HEK293 (cell line): ENCODE measurements at regions not wholly inside any gene's neighbourhood (a gene's known extent, or its start where the extent isn't known, plus 50 kb on each side); places are given as distances from the start of the nearest gene placed in this dataset.

Experiments used
- CTCF ChIA-PET: fragments of 350-600 bp; formaldehyde crosslinking; extraction: SDS; loops from one replicate; lab custom pipeline; 2021; ENCODE audit warnings: antibody characterized with exemption; lab: Yijun Ruan, JAX
- POLR2A ChIA-PET: fragments of 300-600 bp; formaldehyde crosslinking; extraction: SDS; loops from one replicate; lab custom pipeline; 2020; ENCODE audit warnings: antibody characterized with exemption, inconsistent platforms; lab: Yijun Ruan, JAX
- H3K27ac ChIP-seq: fragments of 200-500 bp; sonication (Bioruptor generic); 2 replicates; pipeline ENCODE4 v1.5.1; 2014; ENCODE audit warnings: low read depth, low read length, control low read depth, inconsistent platforms; ENCODE audit errors: extremely low read depth
- H3K36me3 ChIP-seq, 2 experiments: fragments of 200-500 bp in 1 of 2; sonication (Bioruptor generic) in 1 of 2; 1 replicate in 1 of 2; 2 replicates in 1 of 2; pipeline ENCODE4 v1.5.1; 2014 to 2017; ENCODE audit warnings: inconsistent platforms in 2 of 2, low read length in 2 of 2; ENCODE audit not compliant: control insufficient read depth in 2 of 2, insufficient read depth in 1 of 2
- H3K4me1 ChIP-seq: fragments of 200-500 bp; sonication (Bioruptor generic); 2 replicates; pipeline ENCODE4 v1.5.1; 2014; ENCODE audit warnings: mild to moderate bottlenecking, low read length, inconsistent platforms; ENCODE audit not compliant: control insufficient read depth, insufficient read depth
- H3K4me3 ChIP-seq: 2 replicates; pipeline ENCODE4 v1.5.1; 2011; ENCODE audit warnings: low read depth, mild to moderate bottlenecking, control low read depth, low read length, moderate library complexity
- H3K9me3 ChIP-seq: fragments of 200-500 bp; sonication (Bioruptor generic); 2 replicates; pipeline ENCODE4 v1.5.1; 2014; ENCODE audit warnings: low read depth, low read length, inconsistent platforms; ENCODE audit not compliant: control insufficient read depth, insufficient read depth
- GLIS2 ChIP-seq: fragments of 450-650 bp; formaldehyde crosslinking; IDR thresholded peaks from 2 replicates; pipeline ENCODE4 v1.5.1; 2016; ENCODE audit warnings: missing biosample characterization, missing genetic modification characterization
- HOXD13 ChIP-seq: sonication (generic); formaldehyde crosslinking; IDR thresholded peaks from 2 replicates; pipeline ENCODE4 v1.8.0; 2022; ENCODE audit warnings: missing genetic modification reagents, borderline replicate concordance
- INSM2 ChIP-seq: fragments of 450-650 bp; formaldehyde crosslinking; IDR thresholded peaks from 2 replicates; pipeline ENCODE4 v1.5.1; 2016; ENCODE audit warnings: missing biosample characterization, missing genetic modification characterization
- MEIS1 ChIP-seq: sonication (generic); formaldehyde crosslinking; IDR thresholded peaks from 2 replicates; pipeline ENCODE4 v1.8.1; 2022; ENCODE audit warnings: missing genetic modification reagents, mild to moderate bottlenecking, borderline replicate concordance
- PRDM1 ChIP-seq: fragments of 450-650 bp; formaldehyde crosslinking; IDR thresholded peaks from 2 replicates; pipeline ENCODE4; 2016; ENCODE audit warnings: missing biosample characterization, missing genetic modification characterization
- REPIN1 ChIP-seq: fragments of 450-650 bp; formaldehyde crosslinking; IDR thresholded peaks from 2 replicates; pipeline ENCODE4 v1.5.1; 2017; ENCODE audit warnings: missing biosample characterization, missing genetic modification characterization, low read depth
- ZBTB17 ChIP-seq: fragments of 450-650 bp; formaldehyde crosslinking; IDR thresholded peaks from 2 replicates; pipeline ENCODE4 v1.5.1; 2016; ENCODE audit warnings: missing biosample characterization, missing genetic modification characterization
- ZBTB20 ChIP-seq: fragments of 450-650 bp; formaldehyde crosslinking; IDR thresholded peaks from 2 replicates; pipeline ENCODE4 v1.5.1; 2016; ENCODE audit warnings: missing biosample characterization, missing genetic modification characterization
- ZFHX2 ChIP-seq: fragments of 450-650 bp; formaldehyde crosslinking; conservative IDR thresholded peaks from 2 replicates; pipeline ENCODE4 v1.5.1; 2016; ENCODE audit warnings: missing biosample characterization, missing genetic modification characterization
- ZIC2 ChIP-seq: fragments of 450-650 bp; formaldehyde crosslinking; IDR thresholded peaks from 2 replicates; pipeline ENCODE4 v1.5.1; 2016; ENCODE audit warnings: missing biosample characterization, missing genetic modification characterization
- ZNF223 ChIP-seq: fragments of 450-650 bp; formaldehyde crosslinking; IDR thresholded peaks from 2 replicates; pipeline ENCODE4 v1.5.1; 2016; ENCODE audit warnings: missing biosample characterization, missing genetic modification characterization
- ZNF239 ChIP-seq: fragments of 450-650 bp; formaldehyde crosslinking; IDR thresholded peaks from 2 replicates; pipeline ENCODE4 v1.5.1; 2016; ENCODE audit warnings: missing biosample characterization, missing genetic modification characterization
- ZNF26 ChIP-seq: fragments of 450-650 bp; formaldehyde crosslinking; IDR thresholded peaks from 2 replicates; pipeline ENCODE4 v1.5.1; 2016; ENCODE audit warnings: missing biosample characterization, missing genetic modification characterization
- ZNF266 ChIP-seq: fragments of 450-650 bp; formaldehyde crosslinking; IDR thresholded peaks from 2 replicates; pipeline ENCODE4 v1.5.1; 2016; ENCODE audit warnings: missing biosample characterization, missing genetic modification characterization, low read depth
- ZNF302 ChIP-seq: fragments of 450-650 bp; formaldehyde crosslinking; IDR thresholded peaks from 2 replicates; pipeline ENCODE4 v1.5.1; 2016; ENCODE audit warnings: missing biosample characterization, missing genetic modification characterization, low read depth
- ZNF350 ChIP-seq: fragments of 450-650 bp; formaldehyde crosslinking; IDR thresholded peaks from 2 replicates; pipeline ENCODE4 v1.5.0; 2017; ENCODE audit warnings: missing biosample characterization, mild to moderate bottlenecking, missing genetic modification characterization
- ZNF366 ChIP-seq: fragments of 450-650 bp; formaldehyde crosslinking; conservative IDR thresholded peaks from 2 replicates; pipeline ENCODE4 v1.5.1; 2016; ENCODE audit warnings: missing biosample characterization, missing genetic modification characterization
- ZNF404 ChIP-seq: fragments of 450-650 bp; formaldehyde crosslinking; IDR thresholded peaks from 2 replicates; pipeline ENCODE4 v1.5.1; 2017; ENCODE audit warnings: missing biosample characterization, missing genetic modification characterization
- ZNF423 ChIP-seq: fragments of 450-650 bp; formaldehyde crosslinking; IDR thresholded peaks from 2 replicates; pipeline ENCODE4 v1.5.1; 2016; ENCODE audit warnings: missing biosample characterization, missing genetic modification characterization
- ZNF518A ChIP-seq: fragments of 450-650 bp; formaldehyde crosslinking; conservative IDR thresholded peaks from 2 replicates; pipeline ENCODE4 v1.5.1; 2016; ENCODE audit warnings: low read depth, missing biosample characterization, missing genetic modification characterization
- ZNF530 ChIP-seq: fragments of 450-650 bp; formaldehyde crosslinking; IDR thresholded peaks from 2 replicates; pipeline ENCODE4 v1.5.1; 2016; ENCODE audit warnings: low read depth, missing biosample characterization, missing genetic modification characterization
- ZNF600 ChIP-seq: fragments of 450-650 bp; formaldehyde crosslinking; IDR thresholded peaks from 2 replicates; pipeline ENCODE4 v1.5.1; 2016; ENCODE audit warnings: missing biosample characterization, missing genetic modification characterization
- ZNF623 ChIP-seq: fragments of 450-650 bp; formaldehyde crosslinking; IDR thresholded peaks from 2 replicates; pipeline ENCODE4 v1.5.1; 2016; ENCODE audit warnings: missing biosample characterization, missing genetic modification characterization
- ZNF654 ChIP-seq: fragments of 450-650 bp; formaldehyde crosslinking; IDR thresholded peaks from 2 replicates; pipeline ENCODE4 v1.5.1; 2016; ENCODE audit warnings: low read depth, missing biosample characterization, missing genetic modification characterization
- ZNF658 ChIP-seq: fragments of 450-650 bp; formaldehyde crosslinking; IDR thresholded peaks from 2 replicates; pipeline ENCODE4; 2016; ENCODE audit warnings: missing biosample characterization, missing genetic modification characterization
- ZSCAN23 ChIP-seq: fragments of 450-650 bp; formaldehyde crosslinking; IDR thresholded peaks from 2 replicates; pipeline ENCODE4 v1.5.1; 2016; ENCODE audit warnings: missing biosample characterization, missing genetic modification characterization
- TF ChIP-seq, protein P1 (sequence below): fragments of 450-650 bp; formaldehyde crosslinking; IDR thresholded peaks from 2 replicates; pipeline ENCODE4 v1.5.1; 2016; ENCODE audit warnings: missing biosample characterization, missing genetic modification characterization, borderline replicate concordance

DNA sequence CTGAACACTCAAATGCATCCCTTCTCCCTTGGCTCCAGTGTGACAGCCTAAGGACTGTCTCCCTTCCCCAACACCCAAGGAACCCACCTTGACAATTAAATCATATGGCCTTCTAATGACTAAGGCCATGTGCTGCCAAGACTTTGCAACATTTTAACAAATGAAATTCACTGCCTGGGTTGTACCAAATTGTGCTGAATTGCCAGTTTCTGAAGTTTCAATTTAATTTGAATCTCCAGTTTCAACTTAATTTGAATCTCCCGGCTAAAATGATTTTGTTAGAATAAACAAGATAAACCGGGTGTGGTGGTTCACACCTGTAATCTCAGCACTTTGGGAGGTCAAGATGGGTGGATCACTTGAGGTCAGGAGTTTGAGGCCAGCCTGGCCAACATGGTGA, 72.4 kb upstream of the RAP2B start:
- TF ChIP-seq REPIN1 (tag by site-specific recombination) (no peak), ZNF658 (no peak), ZFHX2 (tag by site-specific recombination) (no peak), ZNF350 (tag by site-specific recombination) (no peak), ZNF223 (no peak), MEIS1 (CRISPR knock-in tag) (no peak), INSM2 (tag by site-specific recombination) (no peak), PRDM1 (tag by site-specific recombination) (no peak), ZNF600 (tag by site-specific recombination) (no peak)
- TF ChIP-seq, protein P1, sequence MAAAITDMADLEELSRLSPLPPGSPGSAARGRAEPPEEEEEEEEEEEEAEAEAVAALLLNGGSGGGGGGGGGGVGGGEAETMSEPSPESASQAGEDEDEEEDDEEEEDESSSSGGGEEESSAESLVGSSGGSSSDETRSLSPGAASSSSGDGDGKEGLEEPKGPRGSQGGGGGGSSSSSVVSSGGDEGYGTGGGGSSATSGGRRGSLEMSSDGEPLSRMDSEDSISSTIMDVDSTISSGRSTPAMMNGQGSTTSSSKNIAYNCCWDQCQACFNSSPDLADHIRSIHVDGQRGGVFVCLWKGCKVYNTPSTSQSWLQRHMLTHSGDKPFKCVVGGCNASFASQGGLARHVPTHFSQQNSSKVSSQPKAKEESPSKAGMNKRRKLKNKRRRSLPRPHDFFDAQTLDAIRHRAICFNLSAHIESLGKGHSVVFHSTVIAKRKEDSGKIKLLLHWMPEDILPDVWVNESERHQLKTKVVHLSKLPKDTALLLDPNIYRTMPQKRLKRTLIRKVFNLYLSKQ (tag by site-specific recombination) = no peak
- Histone ChIP-seq H3K9me3 (no peaks in the 10 kb centered on the region), H3K27ac (no peak overlapping the region), H3K4me3 (no peak overlapping the region), H3K36me3 (no peaks in the 10 kb centered on the region), H3K4me1 (no peaks in the 10 kb centered on the region)
- CTCF ChIA-PET = interaction anchor here (0.6 kb wide), 1 partner anchor 142 kb away, joined by 3 read pairs; no protein-coding TSS in a partner anchor
- POLR2A ChIA-PET = no interaction called here

GRCh38 chr3:153090973-153091372, 71.1 kb upstream of the RAP2B start:
- H3K27ac ChIP-seq = no peak overlapping the region
- no peaks in the 10 kb centered on the region for H3K9me3 ChIP-seq
- H3K4me3 ChIP-seq = no peak overlapping the region
- ChIA-PET POLR2A (no interaction called here), CTCF (no interaction called here)
- no peaks in the 10 kb centered on the region for H3K36me3 ChIP-seq
- no peaks in the 10 kb centered on the region for H3K4me1 ChIP-seq
- no peak for TF ChIP-seq ZNF654 (tag by site-specific recombination)
- no peak for TF ChIP-seq ZNF623
- no peak for TF ChIP-seq ZNF404
- TF ChIP-seq ZNF366 (tag by site-specific recombination) = no peak
- TF ChIP-seq GLIS2 (tag by site-specific recombination) = no peak
- no peak for TF ChIP-seq ZBTB17 (tag by site-specific recombination)
- TF ChIP-seq ZNF423 (tag by site-specific recombination) = no peak
- no peak for TF ChIP-seq ZNF239
- no peak for TF ChIP-seq ZNF266 (tag by site-specific recombination)
- TF ChIP-seq ZNF530 (tag by site-specific recombination) = no peak
- TF ChIP-seq ZNF26 (tag by site-specific recombination) = no peak
- TF ChIP-seq ZBTB20 (tag by site-specific recombination) = no peak
- TF ChIP-seq HOXD13 (CRISPR knock-in tag) = no peak
- no peak for TF ChIP-seq ZSCAN23 (tag by site-specific recombination)
- no peak for TF ChIP-seq ZNF302
- TF ChIP-seq ZNF518A = no peak
- TF ChIP-seq ZIC2 (tag by site-specific recombination) = no peak
